Activated CD4-positive, alpha-beta memory T cell treated with anti-CD3 and anti-CD28 coated beads for 36 hours (primary cell): ENCODE measurements at regions not wholly inside any gene's neighbourhood (a gene's known extent, or its start where the extent isn't known, plus 50 kb on each side); places are given as distances from the start of the nearest gene placed in this dataset.

Experiments used
- CTCF ChIA-PET: fragments of 350-600 bp; sonication (Branson Sonifier 250); formaldehyde crosslinking; loops from one replicate; lab custom pipeline; 2021; ENCODE audit warnings: antibody characterized with exemption, inconsistent platforms; lab: Charles Lee
- POLR2A ChIA-PET: fragments of 350-600 bp; sonication (Branson Sonifier 250); formaldehyde crosslinking; loops from one replicate; lab custom pipeline; 2021; ENCODE audit warnings: antibody characterized with exemption; lab: Charles Lee
- DNase-seq: peaks from one replicate; pipeline ENCODE4 v3.0.0-alpha.2; 2020
- H3K27ac Mint-ChIP-seq: one replicate; pipeline ENCODE4 v1.8.0; 2021; ENCODE audit warnings: mixed read lengths
- H3K27me3 Mint-ChIP-seq: one replicate; pipeline ENCODE4 v1.8.0; 2021; ENCODE audit warnings: mixed read lengths
- H3K36me3 Mint-ChIP-seq: one replicate; pipeline ENCODE4 v1.8.0; 2021; ENCODE audit warnings: mixed read lengths
- H3K4me1 Mint-ChIP-seq: one replicate; pipeline ENCODE4 v1.8.0; 2021; ENCODE audit warnings: low read depth, mixed read lengths
- H3K4me3 Mint-ChIP-seq: one replicate; pipeline ENCODE4 v1.8.0; 2021; ENCODE audit warnings: mild to moderate bottlenecking, mixed read lengths
- H3K9me3 Mint-ChIP-seq: one replicate; pipeline ENCODE4 v1.8.0; 2021; ENCODE audit warnings: mixed read lengths
- intact Hi-C: fragments of 100-400 bp; cut with micrococcal nuclease; formaldehyde crosslinking; loops from one replicate; pipeline ENCODE4 v1.15.1; 2023

DNA sequence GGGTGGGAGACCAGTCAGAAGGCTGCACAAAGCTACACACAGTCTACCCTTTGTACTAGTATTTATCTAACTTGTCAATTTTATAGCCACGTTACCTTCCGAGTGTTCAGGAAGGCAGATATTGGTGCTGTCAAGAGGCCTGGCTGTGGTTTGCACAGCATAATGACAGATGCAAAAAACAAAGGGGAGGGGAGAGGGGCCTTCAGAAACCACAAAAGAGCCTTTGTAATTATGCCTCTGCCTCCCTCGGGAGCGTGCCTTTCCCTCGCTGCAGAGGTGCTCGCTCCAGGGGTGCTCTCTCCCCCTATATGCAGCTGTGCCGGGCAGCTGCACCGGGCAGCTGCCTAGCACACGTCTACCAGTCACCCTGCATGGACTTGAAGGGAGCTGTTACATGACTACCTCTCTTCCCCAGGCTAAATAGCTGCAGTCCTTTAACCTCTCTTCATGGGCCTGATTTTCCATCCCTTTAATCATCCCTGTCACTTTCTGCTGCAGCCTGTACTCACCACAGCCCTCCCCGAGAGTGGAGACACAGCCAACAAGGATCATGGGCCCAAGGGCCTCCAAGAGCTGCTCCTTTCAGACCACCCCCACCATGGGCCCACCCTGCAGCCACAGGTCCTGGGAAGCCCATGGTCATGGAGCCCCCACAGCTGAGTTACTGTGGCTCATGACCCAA is 168.4 kb upstream of the PKDCC start:
- no peak for DNase-seq
- ChIA-PET POLR2A (interaction anchor here (0.7 kb wide), 1 partner anchor 783 kb away, joined by 3 read pairs; no protein-coding TSS in a partner anchor), CTCF (interaction anchor here (0.7 to 3.3 kb wide), 2 partner anchors 9 to 189 kb away, joined by 3 to 28 read pairs; no protein-coding TSS in a partner anchor)
- Mint-ChIP-seq H3K9me3 (no peaks in the 10 kb centered on the region), H3K4me3 (no peak overlapping the region), H3K4me1 (no peaks in the 10 kb centered on the region), H3K36me3 (no peaks in the 10 kb centered on the region), H3K27me3 (peaks cover 3% of the 10 kb centered on the region), H3K27ac (no peak overlapping the region)
- intact Hi-C loops, result loop anchor here (10.0 kb wide), 1 partner anchor 365 kb away; no protein-coding TSS in a partner anchor

DNA sequence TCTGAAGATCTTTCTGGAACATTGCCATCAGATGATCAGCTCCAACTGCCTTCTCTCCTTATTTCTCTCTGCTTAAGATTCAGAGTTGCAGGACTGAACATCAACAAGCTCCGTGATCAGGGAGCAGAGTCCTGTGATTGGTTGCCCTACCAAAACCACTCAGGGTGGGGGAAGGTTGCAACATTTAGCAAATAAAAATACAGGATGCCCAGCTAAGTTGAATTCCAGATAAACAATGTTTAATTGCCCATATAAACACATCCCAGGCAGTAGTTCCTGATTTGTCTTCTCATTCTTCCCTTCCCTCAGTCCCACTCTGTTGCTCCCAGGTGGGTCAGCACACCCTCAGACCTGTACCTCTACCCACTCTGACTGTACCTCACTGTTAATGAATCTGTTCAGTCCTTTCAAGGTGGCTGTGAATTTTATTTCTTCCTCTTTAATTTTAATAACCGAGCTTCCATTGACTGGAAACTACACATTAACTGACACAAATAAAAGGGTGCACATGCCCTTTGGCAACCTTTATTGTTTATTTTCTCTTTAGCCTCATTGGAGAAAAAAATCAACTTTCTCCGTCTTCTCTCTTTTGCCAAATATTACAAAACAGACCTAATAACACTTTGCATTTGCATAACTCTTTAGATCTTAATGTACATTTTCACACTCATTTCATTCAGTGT is 167.1 kb upstream of the PKDCC start:
- Mint-ChIP-seq H3K27me3 (peaks cover 3% of the 10 kb centered on the region), H3K4me3 (no peak overlapping the region), H3K27ac (no peak overlapping the region), H3K4me1 (no peaks in the 10 kb centered on the region), H3K9me3 (no peaks in the 10 kb centered on the region), H3K36me3 (no peaks in the 10 kb centered on the region)
- intact Hi-C loops, result no loop called here
- DNase-seq, result no peak
- ChIA-PET POLR2A (no interaction called here), CTCF (interaction anchor here (0.9 to 3.3 kb wide), 2 partner anchors 10 to 215 kb away, joined by 3 to 28 read pairs; no protein-coding TSS in a partner anchor)

DNA sequence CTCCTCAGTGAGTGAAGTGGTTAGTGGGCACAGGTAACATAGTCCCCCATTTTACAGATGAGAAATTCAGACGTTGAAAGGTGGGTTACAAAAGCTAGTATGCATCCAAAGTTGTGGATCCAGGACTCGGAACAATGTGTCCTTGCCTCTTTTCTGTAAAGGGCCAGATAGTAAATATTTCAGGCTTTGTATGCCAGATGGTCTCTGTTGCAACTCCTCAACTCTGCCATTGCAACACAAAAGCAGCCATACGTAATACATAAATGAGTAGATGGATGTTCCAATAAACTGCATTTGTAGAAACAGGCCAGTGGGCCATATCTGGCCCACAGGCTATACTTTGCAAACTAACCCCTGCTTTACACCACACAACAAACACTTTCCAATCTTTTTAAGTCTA is 166.6 kb upstream of the PKDCC start:
- intact Hi-C loops, result no loop called here
- no peaks in the 10 kb centered on the region for H3K4me1 Mint-ChIP-seq
- H3K27me3 Mint-ChIP-seq, result peaks cover 3% of the 10 kb centered on the region
- H3K4me3 Mint-ChIP-seq, result no peak overlapping the region
- ChIA-PET CTCF (interaction anchor here (0.9 kb wide), 1 partner anchor 214 kb away, joined by 3 read pairs; no protein-coding TSS in a partner anchor), POLR2A (no interaction called here)
- H3K27ac Mint-ChIP-seq, result no peak overlapping the region
- no peaks in the 10 kb centered on the region for H3K36me3 Mint-ChIP-seq
- H3K9me3 Mint-ChIP-seq, result no peaks in the 10 kb centered on the region
- DNase-seq, result no peak

DNA sequence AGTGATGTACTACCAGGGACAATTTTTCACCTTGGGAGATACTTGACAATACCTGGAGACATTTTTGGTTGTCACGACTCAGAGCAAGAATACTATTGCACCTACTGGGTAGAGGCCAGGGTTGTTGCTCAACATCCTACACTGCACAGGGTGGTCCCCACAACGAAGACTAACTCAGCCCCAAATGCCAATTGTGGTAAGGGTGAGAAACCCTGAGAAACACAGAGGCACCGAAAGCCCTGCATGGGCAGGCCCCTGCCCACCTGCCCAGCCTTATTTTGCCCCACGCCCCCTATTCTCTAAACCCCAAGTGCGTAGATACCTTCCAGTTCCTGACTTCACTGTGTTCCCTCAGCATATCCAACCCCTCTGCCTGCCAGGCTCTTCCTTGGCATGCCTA is 163.1 kb upstream of the PKDCC start:
- no peaks in the 10 kb centered on the region for H3K36me3 Mint-ChIP-seq
- ChIA-PET POLR2A (no interaction called here), CTCF (no interaction called here)
- H3K4me1 Mint-ChIP-seq, result no peaks in the 10 kb centered on the region
- H3K4me3 Mint-ChIP-seq, result no peak overlapping the region
- intact Hi-C loops, result no loop called here
- no peak overlapping the region for H3K27ac Mint-ChIP-seq
- H3K9me3 Mint-ChIP-seq, result no peaks in the 10 kb centered on the region
- DNase-seq, result no peak
- no peaks in the 10 kb centered on the region for H3K27me3 Mint-ChIP-seq

DNA sequence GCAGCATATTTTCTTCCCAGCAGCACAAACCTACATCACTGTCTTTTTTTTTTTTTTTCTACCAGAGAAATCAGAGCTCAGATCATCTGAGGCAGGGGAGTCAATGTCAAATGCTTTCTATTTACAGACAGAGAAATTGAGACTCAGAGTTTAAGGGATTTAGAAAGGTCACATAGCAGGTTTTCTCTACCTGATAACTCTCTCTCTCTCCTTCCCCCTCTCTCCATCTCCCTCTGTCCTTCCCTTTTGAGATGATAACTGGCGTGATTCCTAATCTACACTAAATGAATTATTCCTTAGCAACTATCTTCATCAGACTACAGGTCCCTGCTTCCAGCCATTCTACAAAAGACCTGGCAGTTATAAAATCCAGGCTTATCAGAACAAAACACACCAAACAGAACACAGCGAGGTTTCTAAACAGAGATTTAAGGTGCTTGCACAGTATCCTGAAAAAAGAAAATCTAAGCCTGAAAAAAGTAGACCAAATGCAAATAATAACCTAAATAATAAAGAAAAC is 161.6 kb upstream of the PKDCC start:
- intact Hi-C loops, result no loop called here
- Mint-ChIP-seq H3K4me1 (no peaks in the 10 kb centered on the region), H3K27me3 (peaks cover 1% of the 10 kb centered on the region), H3K27ac (no peak overlapping the region), H3K9me3 (no peaks in the 10 kb centered on the region), H3K4me3 (no peak overlapping the region), H3K36me3 (no peaks in the 10 kb centered on the region)
- ChIA-PET CTCF (interaction anchor here (1.3 to 1.6 kb wide), 2 partner anchors 15 to 36 kb away, joined by 4 to 5 read pairs; no protein-coding TSS in a partner anchor), POLR2A (no interaction called here)
- no peak for DNase-seq

DNA sequence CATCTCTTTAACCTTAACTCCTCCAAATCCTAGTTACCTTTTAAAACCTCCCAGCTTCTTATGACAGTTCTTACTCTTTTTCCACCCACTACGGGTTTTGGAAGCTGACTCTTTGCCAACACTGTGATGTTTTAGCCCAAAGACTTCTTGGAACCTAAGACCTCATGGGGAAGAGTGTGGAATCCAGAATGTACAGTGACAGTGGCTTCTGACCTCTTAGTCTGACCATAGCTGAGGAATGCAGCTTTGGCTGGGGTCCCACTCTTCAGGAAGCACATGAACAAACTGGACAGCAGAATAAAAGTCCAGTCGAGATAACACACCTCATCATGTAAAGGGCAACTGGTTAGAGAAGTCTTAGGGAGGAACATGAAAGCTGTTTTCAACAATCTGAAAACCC is 161.1 kb upstream of the PKDCC start:
- H3K36me3 Mint-ChIP-seq, result no peaks in the 10 kb centered on the region
- CTCF ChIA-PET, result interaction anchor here (0.8 to 1.6 kb wide), 3 partner anchors 15 to 1700 kb away, joined by 3 to 5 read pairs (median 4); no protein-coding TSS in a partner anchor
- no peak overlapping the region for H3K4me3 Mint-ChIP-seq
- peaks cover 1% of the 10 kb centered on the region for H3K27me3 Mint-ChIP-seq
- POLR2A ChIA-PET, result no interaction called here
- no peaks in the 10 kb centered on the region for H3K4me1 Mint-ChIP-seq
- no peak overlapping the region for H3K27ac Mint-ChIP-seq
- intact Hi-C loops, result no loop called here
- DNase-seq, result no peak
- H3K9me3 Mint-ChIP-seq, result no peaks in the 10 kb centered on the region

DNA sequence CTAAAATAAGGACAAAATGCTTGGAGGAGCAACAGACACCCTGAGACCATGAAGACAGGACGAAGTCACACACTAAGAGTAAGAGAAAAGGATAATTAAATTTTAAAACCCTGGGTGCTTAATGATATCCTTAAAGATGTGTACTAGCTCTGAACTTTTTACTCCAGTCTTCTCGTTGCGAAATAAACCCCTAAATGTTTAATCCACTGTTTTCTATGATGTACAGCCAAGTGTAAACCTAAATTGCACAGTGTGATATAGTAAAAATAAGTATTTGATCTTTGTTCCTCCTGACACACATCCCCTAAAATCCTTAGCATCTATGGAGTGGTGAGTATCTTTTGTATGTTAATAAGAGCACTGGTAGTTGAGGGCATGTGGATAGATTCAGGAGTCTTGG is 157.5 kb upstream of the PKDCC start:
- DNase-seq, result no peak
- ChIA-PET POLR2A (no interaction called here), CTCF (no interaction called here)
- Mint-ChIP-seq H3K4me3 (no peak overlapping the region), H3K9me3 (no peaks in the 10 kb centered on the region), H3K36me3 (no peaks in the 10 kb centered on the region), H3K27ac (no peak overlapping the region), H3K27me3 (peaks cover 1% of the 10 kb centered on the region), H3K4me1 (no peaks in the 10 kb centered on the region)
- intact Hi-C loops, result no loop called here

DNA sequence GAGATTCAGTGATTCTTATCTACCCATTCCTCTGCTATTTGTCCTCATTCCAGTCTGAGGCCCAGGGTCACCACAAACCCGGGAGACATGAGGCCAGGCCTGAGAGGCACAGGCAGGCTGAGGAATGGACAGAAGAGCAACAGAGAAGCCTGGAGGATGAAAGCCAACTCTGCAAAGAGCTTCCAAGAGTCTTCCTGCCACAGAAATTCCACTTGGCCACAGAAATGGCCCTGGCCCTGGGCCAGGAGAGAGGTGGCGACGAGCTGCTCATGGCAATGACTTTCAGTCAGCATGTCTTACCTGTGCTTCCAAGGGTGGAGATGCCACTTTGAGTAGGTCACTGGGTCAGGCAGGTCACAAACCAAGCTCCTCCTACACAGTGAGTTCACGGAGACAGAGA is 155.3 kb upstream of the PKDCC start:
- H3K36me3 Mint-ChIP-seq, result no peaks in the 10 kb centered on the region
- DNase-seq, result no peak
- CTCF ChIA-PET, result interaction anchor here (0.6 kb wide), 1 partner anchor 196 kb away, joined by 3 read pairs; no protein-coding TSS in a partner anchor
- POLR2A ChIA-PET, result no interaction called here
- no peaks in the 10 kb centered on the region for H3K9me3 Mint-ChIP-seq
- H3K27ac Mint-ChIP-seq, result no peak overlapping the region
- peaks cover 11% of the 10 kb centered on the region for H3K4me1 Mint-ChIP-seq
- H3K4me3 Mint-ChIP-seq, result no peak overlapping the region
- intact Hi-C loops, result no loop called here
- H3K27me3 Mint-ChIP-seq, result peaks cover 1% of the 10 kb centered on the region

DNA sequence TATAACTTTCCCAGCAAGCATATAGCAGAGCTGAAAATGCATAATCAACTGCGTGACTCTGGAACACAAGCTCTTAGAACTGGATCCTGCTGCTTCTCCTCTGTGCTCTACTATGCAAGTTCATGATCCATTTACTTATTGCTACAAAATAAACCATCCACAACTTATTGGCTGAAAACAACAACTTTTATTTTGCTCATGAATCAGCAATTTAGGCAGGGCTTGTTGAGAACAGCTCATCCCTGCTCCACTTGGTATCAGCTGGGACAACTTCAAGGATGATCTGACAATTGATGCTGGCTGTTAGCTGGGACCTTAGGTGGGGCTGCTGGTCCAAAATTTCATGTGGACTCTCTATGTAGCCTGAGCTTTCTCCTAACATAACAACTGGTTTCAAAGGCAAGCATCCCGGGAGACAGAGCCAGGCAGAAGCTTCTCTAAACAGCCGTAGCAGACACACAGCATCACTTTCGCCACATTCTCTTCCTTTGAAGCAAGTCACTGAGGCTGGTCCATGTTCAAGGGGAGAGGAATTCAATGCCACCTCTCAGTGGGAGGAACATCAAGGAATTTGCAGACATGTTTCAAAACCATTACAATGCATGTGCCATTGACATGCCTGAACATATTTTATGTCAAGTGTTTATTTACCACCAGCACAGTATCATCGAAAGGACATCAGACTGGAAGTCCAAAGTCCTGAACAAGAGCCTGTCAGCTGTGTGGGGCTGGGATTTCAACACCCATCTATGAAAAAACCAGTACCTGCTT is 153.1 kb upstream of the PKDCC start:
- no peak overlapping the region for H3K4me3 Mint-ChIP-seq
- no peaks in the 10 kb centered on the region for H3K9me3 Mint-ChIP-seq
- ChIA-PET POLR2A (no interaction called here), CTCF (interaction anchor here (0.6 to 3.6 kb wide), 3 partner anchors 25 to 193 kb away, joined by 3 to 17 read pairs (median 11); no protein-coding TSS in a partner anchor)
- H3K27ac Mint-ChIP-seq, result no peak overlapping the region
- no peaks in the 10 kb centered on the region for H3K36me3 Mint-ChIP-seq
- no peak for DNase-seq
- peaks cover 1% of the 10 kb centered on the region for H3K27me3 Mint-ChIP-seq
- peaks cover 15% of the 10 kb centered on the region for H3K4me1 Mint-ChIP-seq
- intact Hi-C loops, result no loop called here

DNA sequence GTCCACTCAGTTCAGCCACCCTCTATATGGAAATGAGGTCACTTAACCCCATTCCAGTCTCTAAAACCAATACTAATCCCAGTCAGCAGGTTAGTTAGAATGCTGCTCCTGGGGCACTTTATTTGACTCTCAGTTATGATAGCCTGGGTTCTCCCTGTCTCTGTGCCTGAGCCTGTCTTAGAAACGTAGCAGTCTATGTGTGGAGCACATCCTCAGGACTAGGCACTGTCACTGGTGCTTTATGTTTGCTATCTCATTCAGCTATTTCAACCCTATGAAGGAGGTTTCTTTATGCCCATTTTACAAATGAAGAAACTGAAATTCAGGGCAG is 152.5 kb upstream of the PKDCC start:
- H3K27ac Mint-ChIP-seq, result no peak overlapping the region
- no peak overlapping the region for H3K4me3 Mint-ChIP-seq
- ChIA-PET POLR2A (no interaction called here), CTCF (interaction anchor here (2.5 to 3.6 kb wide), 2 partner anchors 25 to 193 kb away, joined by 11 to 17 read pairs; no protein-coding TSS in a partner anchor)
- peaks cover 15% of the 10 kb centered on the region for H3K4me1 Mint-ChIP-seq
- no peaks in the 10 kb centered on the region for H3K36me3 Mint-ChIP-seq
- DNase-seq, result no peak
- intact Hi-C loops, result no loop called here
- H3K9me3 Mint-ChIP-seq, result no peaks in the 10 kb centered on the region
- peaks cover 1% of the 10 kb centered on the region for H3K27me3 Mint-ChIP-seq

DNA sequence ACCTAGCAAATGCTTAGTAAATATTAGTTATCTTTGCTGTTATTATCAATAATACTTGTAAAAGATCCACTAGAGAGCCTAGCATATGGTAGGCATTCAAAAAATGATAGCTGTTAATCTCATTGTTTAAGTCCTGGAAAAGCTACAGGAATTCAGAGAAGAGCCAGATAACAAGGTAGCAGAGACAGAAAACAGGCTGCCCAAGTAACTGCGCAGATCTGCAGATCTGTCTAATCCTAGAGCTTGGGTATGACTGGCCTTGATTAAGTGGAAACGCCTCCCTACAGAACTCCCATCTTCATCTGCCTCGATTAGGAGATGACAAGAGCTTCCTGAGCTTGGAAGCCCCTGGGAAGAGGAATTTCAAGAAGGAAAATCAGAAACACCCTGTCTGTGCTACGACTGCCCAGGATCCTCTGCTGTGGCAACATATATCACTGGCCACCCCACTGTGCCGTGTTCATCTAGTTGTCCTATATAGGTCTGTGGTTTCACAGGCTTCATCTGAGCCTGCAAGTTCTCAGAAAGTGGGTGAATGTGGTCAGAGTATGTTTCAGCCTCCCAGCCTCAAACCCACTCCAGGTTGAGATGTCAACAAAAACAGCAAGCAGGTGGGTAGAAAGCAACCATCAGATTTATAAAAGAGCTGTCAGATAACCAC is 151.5 kb upstream of the PKDCC start:
- H3K36me3 Mint-ChIP-seq, result no peaks in the 10 kb centered on the region
- no peaks in the 10 kb centered on the region for H3K27me3 Mint-ChIP-seq
- ChIA-PET POLR2A (interaction anchor here (0.6 kb wide), 1 partner anchor 11 kb away, joined by 3 read pairs; no protein-coding TSS in a partner anchor), CTCF (interaction anchor here (0.8 to 3.6 kb wide), 4 partner anchors 8 to 192 kb away, joined by 3 to 17 read pairs (median 8); no protein-coding TSS in a partner anchor)
- H3K4me1 Mint-ChIP-seq, result peaks cover 15% of the 10 kb centered on the region
- no peak overlapping the region for H3K27ac Mint-ChIP-seq
- no peak overlapping the region for H3K4me3 Mint-ChIP-seq
- intact Hi-C loops, result no loop called here
- DNase-seq, result peak; percentile 36
- H3K9me3 Mint-ChIP-seq, result no peaks in the 10 kb centered on the region
